ENCODE measurements at regions not wholly inside any gene's neighbourhood (a gene's known extent, or its start where the extent isn't known, plus 50 kb on each side); places are given as distances from the start of the nearest gene placed in this dataset.

DNA sequence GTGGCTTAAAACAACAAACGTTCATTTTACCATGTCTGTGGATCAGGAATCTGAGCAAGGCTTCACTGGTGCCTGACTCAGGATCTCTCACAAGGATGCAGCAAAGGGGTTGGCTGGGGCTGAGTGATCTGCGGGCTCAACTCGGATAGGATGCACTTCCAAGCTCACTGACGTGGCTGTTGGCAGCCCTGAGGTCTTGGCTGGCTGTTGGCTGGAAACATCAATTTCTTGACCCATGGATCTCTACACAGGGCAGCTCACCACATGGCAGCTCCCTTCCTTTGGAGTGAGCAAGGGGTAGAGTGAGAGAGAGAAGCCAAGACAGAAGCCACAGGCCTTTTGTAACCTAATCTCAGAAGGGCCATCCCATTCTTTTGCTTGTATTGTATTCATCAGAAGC, 202.1 kb downstream of the NXNL2 start:
- H2BK5ac ChIP-seq (ENCODE audit: low read depth, low read length, poor library complexity, severe bottlenecking): no peak overlapping the region
- no peak overlapping the region for H3K4me2 ChIP-seq (ENCODE audit: low read depth, low read length)
- H3K56ac ChIP-seq (ENCODE audit: extremely low read depth, insufficient read depth, low read length): no peak overlapping the region
- H2BK120ac ChIP-seq (ENCODE audit: low read depth, low read length): peak overlapping the region; percentile 57
- dilution Hi-C loops (cut with HindIII; ENCODE audit: low sequenced_read_pairs, unreplicated experiment) (no loop called here), intact Hi-C loops (cut with micrococcal nuclease) (no loop called here), in situ Hi-C loops (cut with MboI; ENCODE audit: low sequenced_read_pairs) (no loop called here)
- H4K20me1 ChIP-seq (ENCODE audit: insufficient read depth, low read length): no peaks in the 10 kb centered on the region
- no peak for TF ChIP-seq FOS (IDR thresholded peaks at IDR 0.05; ENCODE audit: low read depth, low read length)
- no peak for TF ChIP-seq RFX5 (IDR thresholded peaks at IDR 0.05; ENCODE audit: low read depth, low read length)
- TF ChIP-seq RAD21 (IDR thresholded peaks at IDR 0.05; ENCODE audit: low read length): no peak
- no peak for TF ChIP-seq CEBPB (IDR thresholded peaks at IDR 0.05; ENCODE audit: low read depth, low read length)
- TF ChIP-seq, protein P1, sequence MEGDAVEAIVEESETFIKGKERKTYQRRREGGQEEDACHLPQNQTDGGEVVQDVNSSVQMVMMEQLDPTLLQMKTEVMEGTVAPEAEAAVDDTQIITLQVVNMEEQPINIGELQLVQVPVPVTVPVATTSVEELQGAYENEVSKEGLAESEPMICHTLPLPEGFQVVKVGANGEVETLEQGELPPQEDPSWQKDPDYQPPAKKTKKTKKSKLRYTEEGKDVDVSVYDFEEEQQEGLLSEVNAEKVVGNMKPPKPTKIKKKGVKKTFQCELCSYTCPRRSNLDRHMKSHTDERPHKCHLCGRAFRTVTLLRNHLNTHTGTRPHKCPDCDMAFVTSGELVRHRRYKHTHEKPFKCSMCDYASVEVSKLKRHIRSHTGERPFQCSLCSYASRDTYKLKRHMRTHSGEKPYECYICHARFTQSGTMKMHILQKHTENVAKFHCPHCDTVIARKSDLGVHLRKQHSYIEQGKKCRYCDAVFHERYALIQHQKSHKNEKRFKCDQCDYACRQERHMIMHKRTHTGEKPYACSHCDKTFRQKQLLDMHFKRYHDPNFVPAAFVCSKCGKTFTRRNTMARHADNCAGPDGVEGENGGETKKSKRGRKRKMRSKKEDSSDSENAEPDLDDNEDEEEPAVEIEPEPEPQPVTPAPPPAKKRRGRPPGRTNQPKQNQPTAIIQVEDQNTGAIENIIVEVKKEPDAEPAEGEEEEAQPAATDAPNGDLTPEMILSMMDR (conservative IDR thresholded peaks at IDR 0.05; ENCODE audit: low read depth, low read length): no peak
- TF ChIP-seq NFE2L2 (IDR thresholded peaks at IDR 0.05; ENCODE audit: low read depth, low read length): no peak
- no peak for TF ChIP-seq RCOR1 (IDR thresholded peaks at IDR 0.05; ENCODE audit: insufficient replicate concordance, low read length)
- no peak for TF ChIP-seq MAFK (IDR thresholded peaks at IDR 0.05; ENCODE audit: low read depth, low read length)
- TF ChIP-seq SMC3 (IDR thresholded peaks at IDR 0.05; ENCODE audit: low read depth, low read length): no peak
- peaks cover 21% of the 10 kb centered on the region for H3K4me1 ChIP-seq (ENCODE audit: control insufficient read depth, insufficient read depth, low read length)
- peak overlapping the region; percentile 20 for H3K18ac ChIP-seq (ENCODE audit: low read depth, low read length)
- no peak overlapping the region for H2AFZ ChIP-seq (replicated peaks; ENCODE audit: low read length, poor library complexity)
- no peak for DNase-seq
- H3K79me1 ChIP-seq (ENCODE audit: low read depth in 1 of 2, low read length in 2 of 2): no peaks in the 10 kb centered on the region
- H3K9me1 ChIP-seq (ENCODE audit: insufficient read depth, low read length): peaks cover 8% of the 10 kb centered on the region
- no peak overlapping the region for H4K8ac ChIP-seq (ENCODE audit: low read depth in 2 of 2, low read length in 2 of 2)
- H3K9me3 ChIP-seq (ENCODE audit: control insufficient read depth, insufficient read depth, low read length): peaks cover 2% of the 10 kb centered on the region; the same call in 1 of the 2 replicates
- H3K36me3 ChIP-seq (ENCODE audit: control insufficient read depth, insufficient read depth, low read length): no peaks in the 10 kb centered on the region
- no peak overlapping the region for H3K9ac ChIP-seq (ENCODE audit: low read depth, low read length)
- H2BK20ac ChIP-seq (ENCODE audit: low read depth, low read length): peak overlapping the region; percentile 40; the same call in 1 of the 2 replicates
- H2BK15ac ChIP-seq (ENCODE audit: low read depth, low read length): no peak overlapping the region; the same call in 2 of the 3 replicates
- 0 out of 2 replicates have a peak overlapping the region, but pooled peaks have one; percentile 13 for H3K4ac ChIP-seq (ENCODE audit: low read depth, low read length)
- no peak overlapping the region for H3K4me3 ChIP-seq (ENCODE audit: insufficient read depth, low read depth, low read length)
- H3K14ac ChIP-seq (replicated peaks; ENCODE audit: low read depth, low read length): no peak overlapping the region
- H3K27me3 ChIP-seq (ENCODE audit: control insufficient read depth, insufficient read depth, low read length): no peaks in the 10 kb centered on the region
- H2AK9ac ChIP-seq (replicated peaks; ENCODE audit: low read depth, low read length, poor library complexity): no peak overlapping the region
- no peak for ATAC-seq (ENCODE audit: low read depth)
- H4K5ac ChIP-seq (ENCODE audit: low read depth, low read length): no peak overlapping the region
- H2AK5ac ChIP-seq (ENCODE audit: low read depth, low read length): peak overlapping the region; percentile 38
- H3K23ac ChIP-seq (ENCODE audit: low read depth, low read length): no peak overlapping the region
- no CpG with 5 or more reads among the region's 4 CpGs for WGBS, 2 experiments (ENCODE audit: extremely low coverage in 2 of 2, insufficient read length in 1 of 2)
- no peak overlapping the region for H3K27ac ChIP-seq (ENCODE audit: insufficient read depth, low read length)
- no peak overlapping the region for H4K91ac ChIP-seq (ENCODE audit: insufficient read depth, low read depth, low read length)
- CTCF ChIA-PET: interaction anchor here (1.2 kb wide), 1 partner anchor 9 kb away, joined by 3 read pairs; no protein-coding TSS in a partner anchor
- POLR2A ChIA-PET (ENCODE audit: unreplicated experiment): no interaction called here
- BruUV-seq (replicated peaks): no TSS peak

Measured in IMR-90 (cell line).